ENCODE measurements at regions not wholly inside any gene's neighbourhood (a gene's known extent, or its start where the extent isn't known, plus 50 kb on each side); places are given as distances from the start of the nearest gene placed in this dataset.

GRCh38 chr21:24014381-24014780, 1592.9 kb downstream of the MRPL39 start:
- TF ChIP-seq CTCF (IDR thresholded peaks at IDR 0.05), result peak in 2 of 6 experiments; percentile 11 to 27
- TF ChIP-seq EP300 (IDR thresholded peaks at IDR 0.05), result no peak
